Lung (tissue), 11 donors: ENCODE measurements at regions not wholly inside any gene's neighbourhood (a gene's known extent, or its start where the extent isn't known, plus 50 kb on each side); places are given as distances from the start of the nearest gene placed in this dataset.

Experiments
- ATAC-seq: fragments of 200-7000 bp; cut with Tn5 transposase; one replicate; pipeline ENCODE4 v1.9.1; 2020; ENCODE audit warnings: moderate number of reproducible peaks; ENCODE audit not compliant: insufficient read depth, low FRiP score
- DNase-seq, 3 donors: peaks; one replicate each; pipeline ENCODE4 v3.0.0-alpha.2; 2013 to 2017
- H3K27ac ChIP-seq, 2 donors: one replicate each; pipeline ENCODE4 v1.5.1; 2013; ENCODE audit warnings: mild to moderate bottlenecking in 2 of 2, moderate library complexity in 2 of 2, control low read depth in 1 of 2, inconsistent platforms in 1 of 2, low read depth in 1 of 2, low read length in 1 of 2
- H3K27me3 ChIP-seq, 3 donors: one replicate each; pipeline ENCODE4 v1.5.1; 2013; ENCODE audit warnings: low read length in 2 of 3; ENCODE audit not compliant: control insufficient read depth in 3 of 3, insufficient read depth in 3 of 3
- H3K36me3 ChIP-seq, 4 donors: one replicate each; pipeline ENCODE4 v1.5.1; 2013; ENCODE audit warnings: low read length in 4 of 4, mild to moderate bottlenecking in 1 of 4, moderate library complexity in 1 of 4; ENCODE audit not compliant: control insufficient read depth in 4 of 4, insufficient read depth in 4 of 4
- H3K4me1 ChIP-seq, 5 donors: one replicate each; pipeline ENCODE4 v1.5.1; 2013; ENCODE audit warnings: low read length in 5 of 5, mild to moderate bottlenecking in 2 of 5, moderate library complexity in 1 of 5; ENCODE audit not compliant: control insufficient read depth in 5 of 5, insufficient read depth in 5 of 5
- H3K4me3 ChIP-seq: one replicate; pipeline ENCODE4 v1.5.1; 2013; ENCODE audit warnings: mild to moderate bottlenecking, control low read depth, moderate library complexity
- H3K9ac ChIP-seq, 2 donors: one replicate each; pipeline ENCODE4 v1.5.1; 2013; ENCODE audit warnings: low read length in 2 of 2, control low read depth in 1 of 2; ENCODE audit not compliant: insufficient read depth in 1 of 2
- H3K9me3 ChIP-seq, 4 donors: one replicate each; pipeline ENCODE4 v1.5.1; 2013; ENCODE audit warnings: low read length in 3 of 4, mild to moderate bottlenecking in 1 of 4, moderate library complexity in 1 of 4; ENCODE audit not compliant: control insufficient read depth in 4 of 4, insufficient read depth in 3 of 4
- CTCF ChIP-seq: IDR thresholded peaks from 2 replicates; pipeline ENCODE4 v1.5.1; 2012; ENCODE audit warnings: mild to moderate bottlenecking; ENCODE audit errors: control extremely low read depth, extremely low read depth
- WGBS, 2 donors: extraction: QIAGEN DNeasy Blood & Tissue Kit; methylation state at CpG; one replicate each; pipeline ENCODE4 v1.1.7; 2013; 5-methylcytosine and 5-hydroxymethylcytosine counted together
- donor health status: control.
- donor health status: control.
- donor health status: Bipolar disorder and iron deficiency.
- donor health status: healthy.
- donor health status: DM: yes; HTN: yes; CAD: no.

GRCh38 chr16:59697761-59698160 lies 963.6 kb upstream of the GOT2 start:
- H3K9me3 ChIP-seq, result no peaks in the 10 kb centered on the region
- no peaks in the 10 kb centered on the region for H3K27me3 ChIP-seq
- no peak overlapping the region for H3K4me3 ChIP-seq
- H3K4me1 ChIP-seq, result peaks cover 0 to 9% (median 2%) of the 10 kb centered on the region in 5 donors
- WGBS, 2 donors, result 83 to 89% methylated on average over 1 of the region's 1 CpG
- DNase-seq, result no peak
- no peak overlapping the region for H3K27ac ChIP-seq
- no peaks in the 10 kb centered on the region for H3K36me3 ChIP-seq
- H3K9ac ChIP-seq, result no peak overlapping the region
- ATAC-seq, result no peak
- no peak for TF ChIP-seq CTCF

GRCh38 chr16:59697236-59697635 lies 963.1 kb upstream of the GOT2 start:
- Histone ChIP-seq H3K4me1 (peaks cover 0 to 5% (median 0%) of the 10 kb centered on the region in 5 donors), H3K4me3 (no peak overlapping the region), H3K27ac (no peak overlapping the region), H3K9me3 (no peaks in the 10 kb centered on the region), H3K27me3 (no peaks in the 10 kb centered on the region), H3K9ac (no peak overlapping the region), H3K36me3 (no peaks in the 10 kb centered on the region)
- TF ChIP-seq CTCF, result no peak
- DNase-seq (no peak), ATAC-seq (no peak)
- 88 to 91% methylated on average over 5 of the region's 5 CpGs for WGBS, 2 donors

GRCh38 chr16:59696495-59696894 lies 962.4 kb upstream of the GOT2 start:
- no peak for DNase-seq
- no peak overlapping the region for H3K9ac ChIP-seq
- H3K36me3 ChIP-seq, result no peaks in the 10 kb centered on the region
- H3K27me3 ChIP-seq, result no peaks in the 10 kb centered on the region
- no peak overlapping the region for H3K27ac ChIP-seq
- ATAC-seq, result no peak
- WGBS, 2 donors, result 88 to 95% methylated on average over 2 of the region's 2 CpGs
- no peaks in the 10 kb centered on the region for H3K9me3 ChIP-seq
- H3K4me3 ChIP-seq, result no peak overlapping the region
- no peaks in the 10 kb centered on the region for H3K4me1 ChIP-seq
- TF ChIP-seq CTCF, result no peak

- Histone ChIP-seq H3K27me3 (no peaks in the 10 kb centered on the region), H3K4me1 (no peaks in the 10 kb centered on the region), H3K4me3 (no peak overlapping the region), H3K27ac (no peak overlapping the region), H3K36me3 (no peaks in the 10 kb centered on the region), H3K9me3 (peaks cover 0 to 6% (median 3%) of the 10 kb centered on the region in 4 donors), H3K9ac (no peak overlapping the region)
- ATAC-seq (no peak), DNase-seq (no peak)
- 85 to 91% methylated on average over 3 of the region's 3 CpGs for WGBS, 2 donors
- TF ChIP-seq CTCF, result no peak
Observed at GRCh38 chr16:59690216-59690615, 956.1 kb upstream of the GOT2 start.
